NCI-H460 (cell line): ENCODE measurements at regions not wholly inside any gene's neighbourhood (a gene's known extent, or its start where the extent isn't known, plus 50 kb on each side); places are given as distances from the start of the nearest gene placed in this dataset.
"Not testable (repeated sequence)": the region's sequence is repeated elsewhere in the genome, so short reads cannot be mapped to it uniquely, and the experiment has no call there.

ENCODE experiments used
- DNase-seq: peaks from one replicate; pipeline ENCODE4 v3.0.0-alpha.2; 2016; ENCODE audit warnings: low read depth; ENCODE audit errors: extremely low read depth

DNA sequence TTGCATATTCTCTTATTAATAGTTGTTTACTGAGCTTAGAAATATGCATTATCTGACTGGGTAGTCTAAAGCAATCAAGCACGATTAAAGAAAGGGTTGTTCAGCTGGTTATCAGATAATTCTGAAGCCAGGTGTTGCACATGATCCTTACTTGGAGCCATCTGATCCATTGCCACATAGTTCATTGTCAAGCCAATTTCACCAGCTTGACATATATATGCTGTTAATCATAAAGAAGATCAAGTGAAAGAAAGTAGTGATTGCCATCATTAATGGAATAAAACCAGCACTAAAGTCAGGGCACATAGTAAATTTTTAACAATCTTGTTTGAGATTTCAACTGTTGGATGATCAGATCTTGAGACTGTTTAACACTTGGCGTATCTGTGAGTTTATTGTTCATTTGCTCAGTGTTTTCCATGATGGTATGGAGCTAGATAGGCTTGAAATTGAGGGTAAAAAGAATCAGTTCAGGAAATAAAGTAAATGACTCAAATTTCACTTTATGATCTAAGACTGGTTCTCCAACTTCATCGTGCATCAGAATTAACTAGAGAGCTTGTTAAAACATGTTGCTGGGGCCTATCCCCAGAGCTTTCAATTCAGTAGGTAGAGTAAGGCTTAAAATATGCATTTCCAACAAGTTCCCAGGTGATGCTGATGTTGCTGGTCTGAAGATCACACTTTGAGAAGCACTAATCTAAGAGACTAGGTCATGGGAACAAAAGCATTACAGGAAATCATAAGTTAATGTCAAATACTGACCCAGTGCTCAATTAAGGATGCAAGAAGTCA is 539.6 kb downstream of the SATB2 start:
- DNase-seq, result no peak

DNA sequence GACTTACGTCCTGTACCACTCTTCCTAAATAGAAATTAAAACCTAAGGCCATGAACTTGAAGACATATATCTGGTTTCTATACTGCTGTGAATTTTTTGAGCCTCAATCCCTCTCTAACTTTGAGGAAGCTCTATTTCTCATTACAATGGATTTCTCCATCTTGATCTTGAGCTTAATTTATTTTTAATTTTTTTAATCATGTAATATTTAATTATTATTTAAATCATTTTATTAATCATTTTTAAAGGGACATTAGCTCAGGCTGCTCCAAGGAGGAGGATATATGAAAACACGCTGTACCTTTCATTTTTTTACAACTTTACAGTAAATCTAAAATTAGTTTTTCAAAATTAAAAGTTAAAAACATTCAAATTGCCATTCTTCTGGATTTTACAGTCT is 540.5 kb downstream of the SATB2 start:
- DNase-seq, result no peak

DNA sequence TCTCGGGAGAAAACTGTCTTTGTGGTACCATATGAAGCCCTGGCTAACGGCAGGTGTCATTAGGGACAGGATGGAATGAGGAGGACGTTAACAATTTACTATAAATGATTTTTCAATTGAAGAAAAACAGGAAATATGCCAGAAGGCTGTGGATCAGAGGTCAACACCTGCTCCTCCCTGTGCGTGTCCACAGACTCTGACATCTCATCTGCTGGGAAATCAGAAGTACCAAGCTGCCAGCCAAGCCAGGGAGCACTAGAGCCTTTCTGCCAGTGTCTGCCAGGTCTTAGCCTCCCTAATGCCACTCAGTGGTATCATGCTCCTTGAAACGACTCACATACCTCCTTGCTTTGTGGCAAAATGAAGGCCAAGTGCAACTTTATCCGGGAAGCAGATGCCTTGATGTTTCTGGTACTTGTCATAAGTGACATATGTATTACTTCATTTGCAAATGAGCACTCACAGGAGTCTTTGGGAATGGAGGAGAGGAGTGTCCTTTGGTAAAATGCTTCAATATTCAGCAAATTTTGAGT is 541.1 kb downstream of the SATB2 start:
- DNase-seq, result no peak

GRCh38 chr2:198913394-198914152 is 544.2 kb downstream of the SATB2 start:
- DNase-seq, result no peak

- no peak for DNase-seq
Measured at GRCh38 chr2:198909525-198910267, 548.0 kb downstream of the SATB2 start.

- DNase-seq, result no peak
Measured at GRCh38 chr2:198905881-198906612, 551.7 kb downstream of the SATB2 start.

DNA sequence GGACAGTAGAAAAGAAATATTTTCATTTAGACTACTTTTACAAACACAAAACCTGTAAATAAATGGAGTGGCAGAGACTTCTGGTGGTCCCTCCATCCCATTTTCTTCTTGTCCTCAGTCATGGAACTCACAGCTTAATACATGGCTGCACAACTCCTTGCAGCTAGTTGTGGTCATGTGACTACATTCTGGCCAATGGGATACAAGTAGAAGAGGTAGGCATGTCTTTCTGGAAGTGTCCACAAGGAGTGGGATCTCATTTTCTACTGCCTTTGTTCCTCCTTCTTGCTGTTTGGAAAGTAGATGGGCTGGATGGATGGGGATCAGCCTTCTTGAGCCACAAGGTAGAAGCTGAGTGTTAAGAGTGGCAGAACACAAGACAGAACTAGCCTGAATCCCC is 555.8 kb downstream of the SATB2 start:
- DNase-seq, result no peak

GRCh38 chr2:198900141-198900540 is 557.6 kb downstream of the SATB2 start:
- no peak for DNase-seq

GRCh38 chr2:198890490-198890889 is 567.2 kb downstream of the SATB2 start:
- DNase-seq, result no peak

- no peak for DNase-seq
Measured at GRCh38 chr2:198883604-198884003, 574.1 kb downstream of the SATB2 start.

GRCh38 chr2:198880986-198881385 is 576.8 kb downstream of the SATB2 start:
- no peak for DNase-seq

- DNase-seq, result no peak
Measured at GRCh38 chr2:198880421-198880820, 577.3 kb downstream of the SATB2 start.

GRCh38 chr2:198874472-198874858 is 583.3 kb downstream of the SATB2 start:
- DNase-seq, result no peak

- DNase-seq, result no peak
Measured at GRCh38 chr2:198873503-198874471, 584.0 kb downstream of the SATB2 start.

DNA sequence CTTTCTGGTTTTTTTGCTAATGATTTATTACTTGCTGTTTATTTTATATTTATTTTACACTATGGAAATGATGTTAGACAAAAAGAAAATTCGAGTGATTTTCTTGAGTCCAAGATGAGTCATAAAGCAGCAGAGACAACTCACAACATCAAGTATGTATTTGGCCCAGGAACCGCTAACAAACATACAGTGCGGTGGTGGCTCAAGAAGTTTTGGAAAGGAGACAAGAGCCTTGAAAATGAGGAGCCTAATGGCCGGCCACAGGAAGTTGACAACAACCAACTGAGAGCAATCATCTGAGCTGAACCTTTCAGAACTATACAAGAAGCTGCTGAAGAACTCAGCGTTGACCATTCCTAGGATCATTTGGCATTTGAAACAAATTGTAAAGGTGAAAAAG is 594.1 kb downstream of the SATB2 start:
- no peak for DNase-seq

GRCh38 chr2:198861080-198861479 is 596.7 kb downstream of the SATB2 start:
- no peak for DNase-seq

DNA sequence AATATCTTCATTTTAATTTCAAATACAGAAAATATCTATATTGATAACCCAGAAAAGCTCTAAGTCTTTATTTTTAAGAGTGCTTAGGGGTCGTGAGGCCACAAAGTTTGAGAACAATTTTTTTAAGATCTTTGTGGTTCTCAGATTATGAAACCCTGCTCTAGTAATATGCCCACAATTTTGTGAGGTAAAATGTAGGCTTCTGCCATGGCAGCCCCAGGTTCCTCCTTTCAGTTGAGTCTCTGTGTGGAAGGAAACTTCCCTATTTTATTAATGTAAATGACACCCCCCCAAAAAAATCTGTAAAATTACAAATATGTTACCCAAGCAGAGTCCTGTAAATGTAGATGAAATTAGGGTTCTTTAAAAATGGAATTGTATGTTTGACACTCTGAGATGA is 600.5 kb downstream of the SATB2 start:
- no peak for DNase-seq

GRCh38 chr2:198855746-198856145 is 602.0 kb downstream of the SATB2 start:
- not testable (repeated sequence) for DNase-seq

DNA sequence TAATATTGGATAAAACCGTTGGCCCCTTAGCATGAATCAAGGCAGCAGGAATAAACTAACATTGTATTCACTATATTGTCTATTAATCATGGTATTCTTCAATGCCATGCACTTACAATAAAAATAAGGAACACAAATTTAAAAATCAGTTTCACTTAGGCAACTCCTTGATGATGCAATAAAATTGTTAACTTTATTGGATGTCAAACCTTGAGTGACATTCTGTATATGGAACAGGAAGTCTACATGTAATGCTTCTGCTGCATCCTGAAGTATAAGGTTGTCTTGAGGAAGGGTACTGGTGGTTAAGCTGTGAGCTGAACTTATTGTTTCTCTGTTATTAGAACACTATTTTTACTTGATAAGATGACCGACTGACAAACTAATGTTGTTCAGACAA is 605.5 kb downstream of the SATB2 start:
- DNase-seq, result no peak
